C4-2B (cell line): ENCODE measurements at regions not wholly inside any gene's neighbourhood (a gene's known extent, or its start where the extent isn't known, plus 50 kb on each side); places are given as distances from the start of the nearest gene placed in this dataset.

ENCODE experiments used
- H3K27ac ChIP-seq: fragments of 450-650 bp; 2 replicates; pipeline ENCODE4 v1.5.1; 2017
- CTCF ChIP-seq: fragments of 450-650 bp; conservative IDR thresholded peaks from 2 replicates; pipeline ENCODE4 v1.5.1; 2017; ENCODE audit warnings: mild to moderate bottlenecking
- ZFX ChIP-seq: fragments of 450-650 bp; IDR thresholded peaks from 2 replicates; pipeline ENCODE4 v1.6.1; 2017

DNA sequence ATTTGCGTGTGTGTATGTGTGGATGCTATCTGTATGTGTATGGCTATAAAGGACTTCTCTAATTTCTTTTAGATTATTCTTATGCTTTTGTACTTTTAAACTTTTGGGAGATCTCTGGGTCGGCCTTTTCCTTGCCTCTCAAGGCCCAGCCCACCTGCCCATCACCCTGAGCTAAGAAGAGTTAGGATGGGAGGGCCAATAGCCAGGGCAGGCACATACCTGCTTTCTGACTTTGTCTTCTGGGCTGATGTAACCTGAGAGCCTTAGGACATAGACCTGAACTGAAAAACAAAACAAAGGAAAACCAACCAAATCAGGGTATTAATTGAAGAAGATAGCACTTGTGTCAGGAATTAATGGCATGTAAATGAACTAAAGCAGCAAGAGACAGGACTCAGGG is 100.2 kb downstream of the IRX1 start:
- no peak overlapping the region for H3K27ac ChIP-seq
- no peak for TF ChIP-seq CTCF
- TF ChIP-seq ZFX, result no peak

DNA sequence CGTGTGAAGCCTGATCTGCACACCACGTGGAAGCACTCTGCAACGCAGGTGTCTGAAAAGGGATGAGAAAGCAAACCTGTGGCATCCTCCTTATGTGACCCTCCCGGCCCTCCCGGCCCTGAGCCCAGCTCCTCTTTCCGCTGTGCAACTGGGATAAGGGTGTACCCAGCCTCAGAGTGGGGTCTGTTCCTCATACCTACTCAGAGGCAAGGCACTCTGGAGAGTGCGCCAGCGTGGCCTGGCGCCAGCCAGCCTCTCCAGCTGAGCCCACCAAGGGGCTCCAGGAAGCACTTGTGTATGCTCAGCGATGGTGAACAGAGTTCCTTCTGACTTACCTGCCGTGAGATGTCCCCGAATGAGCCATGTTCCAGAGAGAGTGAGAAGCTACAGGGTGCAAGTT is 102.8 kb downstream of the IRX1 start:
- TF ChIP-seq ZFX (no peak), CTCF (no peak)
- no peak overlapping the region for H3K27ac ChIP-seq

GRCh38 chr5:3701694-3702093 is 106.1 kb downstream of the IRX1 start:
- no peak for TF ChIP-seq ZFX
- TF ChIP-seq CTCF, result no peak
- H3K27ac ChIP-seq, result no peak overlapping the region

- TF ChIP-seq ZFX, result no peak
- TF ChIP-seq CTCF, result no peak
- H3K27ac ChIP-seq, result no peak overlapping the region
Observed at GRCh38 chr5:3704661-3705060, 109.0 kb downstream of the IRX1 start.

DNA sequence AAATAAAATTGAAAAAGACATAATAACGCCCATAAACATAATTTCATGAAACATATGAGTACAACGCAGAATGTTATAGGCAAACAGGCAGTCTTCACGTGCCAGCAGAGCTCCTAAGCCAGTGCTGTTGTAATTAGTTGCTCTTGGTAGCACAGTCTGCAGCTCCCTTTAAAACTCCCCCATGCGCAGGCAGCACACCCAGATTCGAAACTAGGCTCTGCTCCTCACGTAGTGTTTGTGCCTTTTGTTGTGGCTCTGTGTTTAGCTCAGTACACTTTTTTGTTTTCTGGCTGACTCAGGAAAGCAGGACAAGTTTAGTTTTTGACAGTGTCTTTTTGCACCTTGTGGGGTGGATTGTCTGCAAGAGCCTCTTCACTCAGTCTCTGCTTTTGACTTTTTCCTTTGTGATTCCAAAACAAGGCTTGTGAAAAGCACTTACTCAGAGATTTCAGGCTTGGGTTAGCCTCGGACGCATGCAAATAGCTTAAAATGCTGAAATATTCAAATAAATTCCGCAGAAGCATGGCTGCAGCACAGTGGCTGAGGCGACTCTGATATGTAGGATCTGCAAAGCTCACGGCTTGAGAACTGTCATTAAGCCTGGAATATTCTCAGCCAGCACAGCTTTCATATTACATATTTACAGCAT is 113.6 kb downstream of the IRX1 start:
- H3K27ac ChIP-seq, result no peak overlapping the region
- TF ChIP-seq CTCF (no peak), ZFX (no peak)

GRCh38 chr5:3709717-3710348 is 114.2 kb downstream of the IRX1 start:
- H3K27ac ChIP-seq, result no peak overlapping the region
- TF ChIP-seq CTCF (no peak), ZFX (no peak)

GRCh38 chr5:3715062-3715461 is 119.4 kb downstream of the IRX1 start:
- TF ChIP-seq ZFX, result no peak
- TF ChIP-seq CTCF, result no peak
- no peak overlapping the region for H3K27ac ChIP-seq
